Central memory CD8-positive, alpha-beta T cell (primary cell): ENCODE measurements at regions not wholly inside any gene's neighbourhood (a gene's known extent, or its start where the extent isn't known, plus 50 kb on each side); places are given as distances from the start of the nearest gene placed in this dataset.
"Not testable (repeated sequence)": the region's sequence is repeated elsewhere in the genome, so short reads cannot be mapped to it uniquely, and the experiment has no call there.

ENCODE experiments used
- ATAC-seq: fragments of 150-1000 bp; cut with Tn5 transposase; replicated peaks from 2 replicates; pipeline ENCODE4 v1.10.0; 2022; ENCODE audit warnings: mild to moderate bottlenecking, moderate FRiP score, moderate number of reproducible peaks; ENCODE audit not compliant: poor library complexity, severe bottlenecking; ENCODE audit errors: extremely low read depth
- DNase-seq, 2 donors: peaks; one replicate each; pipeline ENCODE4 v3.0.0; 2021; ENCODE audit warnings: low spot score in 2 of 2
- H3K27ac Mint-ChIP-seq: one replicate; pipeline ENCODE4 v1.8.0; 2022; ENCODE audit warnings: low read depth, mild to moderate bottlenecking, moderate library complexity, mixed read lengths
- H3K27me3 Mint-ChIP-seq: one replicate; pipeline ENCODE4 v1.8.0; 2022; ENCODE audit warnings: mixed read lengths
- H3K36me3 Mint-ChIP-seq: one replicate; pipeline ENCODE4 v1.8.0; 2022; ENCODE audit warnings: mild to moderate bottlenecking, moderate library complexity, mixed read lengths; ENCODE audit not compliant: insufficient read depth
- H3K4me1 Mint-ChIP-seq: one replicate; pipeline ENCODE4 v1.8.0; 2022; ENCODE audit warnings: mixed read lengths
- H3K4me3 Mint-ChIP-seq: one replicate; pipeline ENCODE4 v1.8.0; 2022; ENCODE audit warnings: mild to moderate bottlenecking, moderate library complexity, mixed read lengths
- H3K9me3 Mint-ChIP-seq: one replicate; pipeline ENCODE4 v1.8.0; 2022; ENCODE audit warnings: mixed read lengths

GRCh38 chr22:26823966-26824365, 166.6 kb downstream of the MIAT start:
- no peaks in the 10 kb centered on the region for H3K9me3 Mint-ChIP-seq
- peaks cover 1% of the 10 kb centered on the region for H3K36me3 Mint-ChIP-seq
- no peak for DNase-seq
- no peak overlapping the region for H3K4me3 Mint-ChIP-seq
- no peak for ATAC-seq
- H3K27me3 Mint-ChIP-seq = no peaks in the 10 kb centered on the region
- H3K4me1 Mint-ChIP-seq = no peaks in the 10 kb centered on the region
- no peak overlapping the region for H3K27ac Mint-ChIP-seq

- no peak for ATAC-seq
- Mint-ChIP-seq H3K4me1 (no peaks in the 10 kb centered on the region), H3K4me3 (no peak overlapping the region), H3K27me3 (no peaks in the 10 kb centered on the region), H3K9me3 (no peaks in the 10 kb centered on the region), H3K36me3 (peaks cover 1% of the 10 kb centered on the region), H3K27ac (no peak overlapping the region)
- DNase-seq = no peak
These were observed 168.9 kb downstream of the MIAT start for GRCh38 chr22:26825960-26826935.

GRCh38 chr22:26827611-26828010, 170.2 kb downstream of the MIAT start:
- Mint-ChIP-seq H3K9me3 (no peaks in the 10 kb centered on the region), H3K4me1 (no peaks in the 10 kb centered on the region), H3K4me3 (no peak overlapping the region), H3K36me3 (peaks cover 4% of the 10 kb centered on the region), H3K27me3 (no peaks in the 10 kb centered on the region), H3K27ac (no peak overlapping the region)
- DNase-seq = no peak
- ATAC-seq = no peak

- no peak overlapping the region for H3K4me3 Mint-ChIP-seq
- H3K4me1 Mint-ChIP-seq = no peaks in the 10 kb centered on the region
- no peak overlapping the region for H3K27ac Mint-ChIP-seq
- H3K36me3 Mint-ChIP-seq = peaks cover 4% of the 10 kb centered on the region
- ATAC-seq = no peak
- no peaks in the 10 kb centered on the region for H3K9me3 Mint-ChIP-seq
- H3K27me3 Mint-ChIP-seq = no peaks in the 10 kb centered on the region
- DNase-seq = no peak
These were observed 170.9 kb downstream of the MIAT start for GRCh38 chr22:26828311-26828710.

- Mint-ChIP-seq H3K36me3 (peaks cover 2% of the 10 kb centered on the region), H3K27ac (no peak overlapping the region), H3K27me3 (no peaks in the 10 kb centered on the region), H3K4me3 (no peak overlapping the region), H3K9me3 (no peaks in the 10 kb centered on the region), H3K4me1 (peaks cover 7% of the 10 kb centered on the region)
- no peak for ATAC-seq
- DNase-seq = no peak
These were observed 173.4 kb downstream of the MIAT start for GRCh38 chr22:26830837-26831236.

- Mint-ChIP-seq H3K27ac (no peak overlapping the region), H3K36me3 (peaks cover 5% of the 10 kb centered on the region)
These were observed 177.6 kb downstream of the MIAT start for GRCh38 chr22:26835023-26835422.

GRCh38 chr22:26835929-26836528, 178.6 kb downstream of the MIAT start:
- peak in 1 of 2 donors; percentile 21 for DNase-seq
- Mint-ChIP-seq H3K27ac (no peak overlapping the region), H3K36me3 (peaks cover 5% of the 10 kb centered on the region)

More at GRCh38 chr22:26835023-26835422, 177.6 kb downstream of the MIAT start:
- Mint-ChIP-seq H3K9me3 (no peaks in the 10 kb centered on the region), H3K4me3 (no peak overlapping the region), H3K4me1 (peaks cover 7% of the 10 kb centered on the region), H3K27me3 (no peaks in the 10 kb centered on the region)
- ATAC-seq (no peak), DNase-seq (no peak)

GRCh38 chr22:26837784-26838470, 180.5 kb downstream of the MIAT start:
- Mint-ChIP-seq H3K4me3 (no peak overlapping the region), H3K9me3 (no peaks in the 10 kb centered on the region), H3K36me3 (peaks cover 2% of the 10 kb centered on the region), H3K27ac (no peak overlapping the region), H3K27me3 (no peaks in the 10 kb centered on the region), H3K4me1 (peaks cover 7% of the 10 kb centered on the region)
- DNase-seq (no peak), ATAC-seq (no peak)

More at GRCh38 chr22:26835929-26836528, 178.6 kb downstream of the MIAT start:
- no peaks in the 10 kb centered on the region for H3K9me3 Mint-ChIP-seq
- H3K4me3 Mint-ChIP-seq = no peak overlapping the region
- H3K27me3 Mint-ChIP-seq = no peaks in the 10 kb centered on the region
- peaks cover 7% of the 10 kb centered on the region for H3K4me1 Mint-ChIP-seq
- no peak for ATAC-seq

GRCh38 chr22:26838471-26838825, 181.1 kb downstream of the MIAT start:
- Mint-ChIP-seq H3K4me3 (no peak overlapping the region), H3K9me3 (no peaks in the 10 kb centered on the region), H3K27ac (no peak overlapping the region), H3K4me1 (peaks cover 7% of the 10 kb centered on the region), H3K36me3 (peaks cover 2% of the 10 kb centered on the region), H3K27me3 (no peaks in the 10 kb centered on the region)
- DNase-seq = no peak
- ATAC-seq = no peak

GRCh38 chr22:26839216-26839615, 181.8 kb downstream of the MIAT start:
- no peak for ATAC-seq
- no peaks in the 10 kb centered on the region for H3K27me3 Mint-ChIP-seq

GRCh38 chr22:26840770-26841169, 183.4 kb downstream of the MIAT start:
- H3K36me3 Mint-ChIP-seq, ATAC-seq, H3K27me3 Mint-ChIP-seq, DNase-seq, H3K4me3 Mint-ChIP-seq, H3K27ac Mint-ChIP-seq, H3K4me1 Mint-ChIP-seq, H3K9me3 Mint-ChIP-seq: not testable (repeated sequence)

More at GRCh38 chr22:26839216-26839615, 181.8 kb downstream of the MIAT start:
- Mint-ChIP-seq H3K27ac (no peak overlapping the region), H3K36me3 (peaks cover 2% of the 10 kb centered on the region), H3K9me3 (no peaks in the 10 kb centered on the region), H3K4me1 (peaks cover 7% of the 10 kb centered on the region), H3K4me3 (no peak overlapping the region)
- DNase-seq = no peak

- H3K9me3 Mint-ChIP-seq = no peaks in the 10 kb centered on the region
- peaks cover 7% of the 10 kb centered on the region for H3K4me1 Mint-ChIP-seq
- H3K4me3 Mint-ChIP-seq = no peak overlapping the region
- ATAC-seq = no peak
- no peak for DNase-seq
- H3K27me3 Mint-ChIP-seq = no peaks in the 10 kb centered on the region
- H3K36me3 Mint-ChIP-seq = peaks cover 2% of the 10 kb centered on the region
- no peak overlapping the region for H3K27ac Mint-ChIP-seq
These were observed 184.7 kb downstream of the MIAT start for GRCh38 chr22:26842103-26842502.
